Upper lobe of right lung (tissue), 1 donor: ENCODE measurements at regions not wholly inside any gene's neighbourhood (a gene's known extent, or its start where the extent isn't known, plus 50 kb on each side); places are given as distances from the start of the nearest gene placed in this dataset.

Source experiments
- ATAC-seq: fragments of 200-7000 bp; cut with Tn5 transposase; one replicate; pipeline ENCODE4 v1.9.1; 2020; ENCODE audit warnings: mild to moderate bottlenecking, moderate library complexity
- DNase-seq: peaks from one replicate; pipeline ENCODE4 v3.0.0-alpha.2; 2020
- H3K27ac ChIP-seq: fragments of 200-600 bp; one replicate; pipeline ENCODE4 v1.8.0; 2022
- H3K27me3 ChIP-seq: fragments of 200-600 bp; one replicate; pipeline ENCODE4 v1.8.0; 2022; ENCODE audit warnings: mild to moderate bottlenecking
- H3K36me3 ChIP-seq: fragments of 200-600 bp; one replicate; pipeline ENCODE4 v1.8.0; 2022
- H3K4me1 ChIP-seq: fragments of 200-600 bp; one replicate; pipeline ENCODE4 v1.8.0; 2022
- H3K4me3 ChIP-seq: fragments of 200-600 bp; one replicate; pipeline ENCODE4 v1.8.0; 2022; ENCODE audit warnings: mild to moderate bottlenecking
- H3K9me3 ChIP-seq: fragments of 200-600 bp; one replicate; pipeline ENCODE4 v1.8.0; 2022
- CTCF ChIP-seq: fragments of 200-600 bp; IDR thresholded peaks from one replicate; pipeline ENCODE4 v1.8.0; 2022; ENCODE audit warnings: antibody characterized with exemption
- intact Hi-C: fragments of 100-400 bp; cut with DNase I; formaldehyde crosslinking; loops from one replicate; pipeline ENCODE4 v1.11.0; 2022
- donor health status: DM: no; HTN: yes; CAD: no; lungs with severe emphysema.

GRCh38 chr4:125551466-125551865, 236.7 kb downstream of the FAT4 start:
- TF ChIP-seq CTCF, result no peak
- H3K27ac ChIP-seq, result no peak overlapping the region
- no peaks in the 10 kb centered on the region for H3K27me3 ChIP-seq
- DNase-seq, result no peak
- ATAC-seq, result no peak
- H3K9me3 ChIP-seq, result no peaks in the 10 kb centered on the region
- intact Hi-C loops, result no loop called here
- H3K4me1 ChIP-seq, result no peaks in the 10 kb centered on the region
- H3K36me3 ChIP-seq, result no peaks in the 10 kb centered on the region
- H3K4me3 ChIP-seq, result no peak overlapping the region

GRCh38 chr4:125551967-125552366, 237.2 kb downstream of the FAT4 start:
- TF ChIP-seq CTCF, result no peak
- intact Hi-C loops, result no loop called here
- H3K27ac ChIP-seq, result no peak overlapping the region

GRCh38 chr4:125572601-125573000, 257.8 kb downstream of the FAT4 start:
- ATAC-seq, result no peak
- intact Hi-C loops, result no loop called here

More at GRCh38 chr4:125551967-125552366, 237.2 kb downstream of the FAT4 start:
- Histone ChIP-seq H3K27me3 (no peaks in the 10 kb centered on the region), H3K9me3 (no peaks in the 10 kb centered on the region), H3K4me1 (no peaks in the 10 kb centered on the region), H3K4me3 (no peak overlapping the region), H3K36me3 (no peaks in the 10 kb centered on the region)
- no peak for ATAC-seq
- no peak for DNase-seq

GRCh38 chr4:125573368-125573767, 258.6 kb downstream of the FAT4 start:
- H3K27ac ChIP-seq, result no peak overlapping the region
- H3K4me3 ChIP-seq, result no peak overlapping the region
- DNase-seq (no peak), ATAC-seq (no peak)
- H3K27me3 ChIP-seq, result no peaks in the 10 kb centered on the region
- intact Hi-C loops, result no loop called here
- TF ChIP-seq CTCF, result no peak
- H3K9me3 ChIP-seq, result no peaks in the 10 kb centered on the region
- no peaks in the 10 kb centered on the region for H3K36me3 ChIP-seq
- H3K4me1 ChIP-seq, result no peaks in the 10 kb centered on the region

More at GRCh38 chr4:125572601-125573000, 257.8 kb downstream of the FAT4 start:
- Histone ChIP-seq H3K4me3 (no peak overlapping the region), H3K9me3 (no peaks in the 10 kb centered on the region), H3K36me3 (no peaks in the 10 kb centered on the region), H3K4me1 (no peaks in the 10 kb centered on the region), H3K27me3 (no peaks in the 10 kb centered on the region), H3K27ac (no peak overlapping the region)
- no peak for TF ChIP-seq CTCF
- DNase-seq, result no peak

GRCh38 chr4:125573786-125574185, 259.0 kb downstream of the FAT4 start:
- DNase-seq (no peak), ATAC-seq (no peak)
- Histone ChIP-seq H3K9me3 (no peaks in the 10 kb centered on the region), H3K36me3 (no peaks in the 10 kb centered on the region), H3K4me1 (no peaks in the 10 kb centered on the region), H3K4me3 (no peak overlapping the region), H3K27ac (no peak overlapping the region), H3K27me3 (no peaks in the 10 kb centered on the region)
- no peak for TF ChIP-seq CTCF
- intact Hi-C loops, result no loop called here

- ATAC-seq (no peak), DNase-seq (no peak)
- TF ChIP-seq CTCF, result no peak
- H3K4me1 ChIP-seq, result no peaks in the 10 kb centered on the region
- intact Hi-C loops, result no loop called here
- H3K36me3 ChIP-seq, result no peaks in the 10 kb centered on the region
- H3K27ac ChIP-seq, result no peak overlapping the region
- no peaks in the 10 kb centered on the region for H3K9me3 ChIP-seq
- H3K27me3 ChIP-seq, result no peaks in the 10 kb centered on the region
- H3K4me3 ChIP-seq, result no peak overlapping the region
Observed at GRCh38 chr4:125582302-125582701, 267.5 kb downstream of the FAT4 start.
